ENCODE measurements at regions not wholly inside any gene's neighbourhood (a gene's known extent, or its start where the extent isn't known, plus 50 kb on each side); places are given as distances from the start of the nearest gene placed in this dataset.
A peak's percentile ranks its signal among the peaks of the same experiment; 100 is the strongest.
"Not testable (repeated sequence)": the region's sequence is repeated elsewhere in the genome, so short reads cannot be mapped to it uniquely, and the experiment has no call there.

DNA sequence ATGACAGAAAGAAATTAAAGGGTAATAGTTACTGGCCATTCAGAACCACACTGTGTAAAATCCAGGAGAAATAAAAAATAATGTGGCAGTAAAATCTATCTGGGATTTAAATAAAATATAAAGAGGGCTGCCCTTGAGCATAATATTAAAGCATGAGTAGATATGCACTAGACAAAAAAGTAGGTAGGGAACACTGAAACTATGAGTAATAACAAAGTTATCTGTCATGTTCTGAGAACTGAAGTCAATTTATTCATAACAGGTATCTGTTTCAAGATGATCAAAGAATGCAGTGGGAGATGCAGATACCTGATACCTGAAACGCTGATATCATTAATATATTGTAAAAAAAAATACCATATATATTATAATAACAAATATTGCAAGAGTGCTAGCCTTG lies 1672.0 kb downstream of the SLITRK5 start:
- no peak for DNase-seq (ENCODE audit: low spot score)

DNA sequence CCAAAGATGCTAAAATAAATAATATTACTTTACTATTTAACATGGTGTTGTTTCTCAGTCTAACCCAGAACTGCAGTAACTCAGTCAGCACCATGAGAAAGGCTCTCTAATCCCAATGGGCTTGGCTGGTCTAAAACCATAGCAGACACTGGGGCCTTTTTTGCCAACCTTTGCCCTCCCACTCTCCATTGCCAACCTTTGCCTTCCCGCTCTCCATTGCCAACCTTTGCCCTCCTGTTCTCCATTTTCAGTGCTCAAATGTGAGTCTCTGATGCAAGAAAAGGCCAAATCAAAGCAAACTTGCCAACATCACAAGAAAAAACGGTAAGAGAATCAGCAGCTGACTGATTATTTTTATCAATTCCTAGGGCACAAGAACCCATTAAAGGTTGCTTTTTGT lies 1681.2 kb downstream of the SLITRK5 start:
- DNase-seq (ENCODE audit: low spot score) = no peak

DNA sequence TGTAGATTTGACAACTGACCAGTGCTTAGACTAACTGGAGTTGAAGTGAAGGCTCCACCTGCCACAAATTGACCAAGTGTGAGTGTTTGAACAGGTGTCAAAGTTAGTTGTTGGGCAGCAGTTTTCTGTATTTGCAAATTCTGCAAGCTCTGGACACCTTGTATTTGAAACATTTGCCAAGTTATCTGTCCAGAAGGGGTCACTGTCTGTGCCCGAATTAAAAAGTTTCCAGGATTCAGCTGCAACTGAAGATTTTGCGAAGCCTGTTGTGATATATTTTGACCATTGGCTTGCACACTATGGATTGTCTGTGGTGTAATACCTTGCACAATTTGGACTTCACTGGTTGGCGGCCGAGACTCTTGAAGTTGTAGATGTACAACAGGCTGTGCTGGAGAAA lies 1690.7 kb downstream of the SLITRK5 start:
- no peak for DNase-seq (ENCODE audit: low spot score)

DNA sequence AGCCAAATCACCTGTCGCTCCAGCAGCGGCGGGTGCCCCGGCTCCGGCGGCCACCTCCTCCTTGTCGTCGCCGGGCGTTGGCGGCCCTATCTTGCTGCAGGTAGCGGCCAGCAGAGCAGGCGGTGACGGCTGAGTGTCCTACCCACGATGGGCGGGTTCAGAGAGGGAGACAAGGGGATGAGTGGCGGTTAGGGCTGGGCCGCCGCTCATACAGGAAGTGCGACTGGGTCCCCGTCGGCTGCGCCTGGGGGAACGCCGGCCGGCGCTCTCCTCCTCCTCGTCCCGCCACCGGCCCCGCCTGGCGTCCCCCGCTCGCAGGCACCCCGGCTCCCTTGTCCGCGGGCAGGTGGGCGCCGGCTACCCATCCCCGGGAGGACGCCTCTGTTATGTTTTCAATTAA lies 1692.0 kb downstream of the SLITRK5 start:
- no peak for DNase-seq (ENCODE audit: low spot score)

DNA sequence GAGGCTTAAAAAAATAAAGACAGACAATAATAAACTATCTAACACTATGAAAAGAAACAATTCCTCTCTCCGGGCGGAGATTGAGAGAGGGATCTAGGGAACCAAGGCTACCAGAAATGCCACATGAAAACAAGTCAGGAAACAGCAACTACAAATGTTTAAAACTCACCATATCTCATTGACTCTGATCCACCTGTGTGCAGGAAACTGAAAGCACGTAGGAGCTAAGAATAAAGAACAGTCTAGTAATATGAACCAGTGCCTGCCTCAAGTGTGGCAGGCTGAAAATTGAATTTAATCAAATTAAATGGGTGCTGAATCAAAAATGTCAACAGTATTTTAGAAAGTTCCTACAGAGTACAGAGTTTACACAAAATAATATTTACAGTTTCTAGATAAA lies 1701.0 kb downstream of the SLITRK5 start:
- no peak for DNase-seq (ENCODE audit: low spot score)

DNA sequence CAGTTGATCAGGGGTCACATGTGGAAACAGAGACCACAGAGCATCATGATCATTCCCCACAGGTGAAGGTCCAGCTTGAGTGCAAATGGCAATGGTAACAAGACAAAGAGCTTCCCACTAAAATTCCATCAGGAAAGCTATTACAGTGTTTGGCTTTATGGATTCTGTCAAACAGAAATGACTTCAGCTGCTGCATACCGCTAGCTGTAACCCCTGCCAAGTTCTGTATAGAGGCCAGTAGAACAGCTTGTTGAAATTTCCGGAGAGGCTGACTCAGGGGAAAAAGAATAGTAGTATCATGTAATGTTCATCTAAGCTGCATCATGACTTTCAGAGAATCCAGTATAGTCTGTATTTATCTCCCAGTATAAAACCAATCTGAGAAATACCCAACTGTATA lies 1704.7 kb downstream of the SLITRK5 start:
- no peak for DNase-seq (ENCODE audit: low spot score)

DNA sequence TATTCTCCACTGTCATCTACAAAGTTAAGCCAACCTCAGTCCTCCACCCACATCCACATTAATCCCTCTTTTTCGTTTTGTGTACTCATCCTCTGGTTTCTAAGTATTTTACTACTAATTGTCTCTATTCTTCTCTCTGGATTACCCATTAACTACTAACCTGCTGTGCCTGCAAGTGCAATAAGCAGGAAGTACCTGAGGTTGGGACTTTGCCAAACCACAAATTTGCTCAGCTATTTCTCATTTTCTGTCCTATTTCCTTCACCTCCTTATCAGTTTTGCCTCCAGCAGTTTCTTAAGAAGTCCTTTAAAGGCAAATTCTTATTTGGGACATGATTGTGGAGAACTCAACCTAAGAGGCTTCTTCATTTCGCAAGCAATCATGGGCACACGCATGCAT lies 1708.9 kb downstream of the SLITRK5 start:
- DNase-seq (ENCODE audit: low spot score) = no peak

DNA sequence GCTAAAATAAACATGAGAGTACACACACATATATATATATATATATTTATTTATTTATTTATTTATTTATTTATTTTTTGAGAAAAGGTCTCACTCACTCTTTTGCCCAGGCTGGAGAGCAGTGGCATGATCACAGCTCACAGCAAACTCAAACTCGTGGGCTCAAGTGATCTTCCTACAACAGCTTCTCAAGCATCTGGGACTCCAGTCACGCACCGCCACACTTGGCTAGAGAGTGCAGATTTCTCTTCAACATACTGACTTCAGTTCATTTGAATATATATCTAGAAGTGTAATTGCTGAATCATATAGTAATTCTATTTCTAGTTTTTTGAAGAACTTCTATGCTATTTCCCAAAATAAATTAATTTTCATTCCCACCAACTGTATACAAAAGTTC lies 1711.8 kb downstream of the SLITRK5 start:
- DNase-seq (ENCODE audit: low spot score) = no peak

DNA sequence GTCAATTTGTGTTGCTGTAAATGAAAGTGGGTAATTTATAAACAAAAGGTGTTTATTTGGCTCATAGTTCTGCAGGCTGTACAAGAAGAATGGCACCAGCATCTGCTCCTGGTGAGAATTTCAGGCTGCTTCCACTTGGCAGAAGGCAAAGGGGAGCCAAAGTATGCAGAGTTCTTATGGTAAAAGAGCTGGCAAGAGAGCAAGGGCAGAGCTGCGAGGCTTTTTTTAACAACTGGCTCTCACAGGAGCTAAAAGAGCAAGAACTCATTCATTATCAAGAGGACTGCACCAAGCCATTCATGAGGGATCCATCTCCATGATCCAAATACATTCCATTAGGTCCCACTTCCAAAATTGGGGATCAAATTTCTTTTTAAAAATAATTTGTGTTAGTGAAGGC lies 1712.7 kb downstream of the SLITRK5 start:
- no peak for DNase-seq (ENCODE audit: low spot score)

DNA sequence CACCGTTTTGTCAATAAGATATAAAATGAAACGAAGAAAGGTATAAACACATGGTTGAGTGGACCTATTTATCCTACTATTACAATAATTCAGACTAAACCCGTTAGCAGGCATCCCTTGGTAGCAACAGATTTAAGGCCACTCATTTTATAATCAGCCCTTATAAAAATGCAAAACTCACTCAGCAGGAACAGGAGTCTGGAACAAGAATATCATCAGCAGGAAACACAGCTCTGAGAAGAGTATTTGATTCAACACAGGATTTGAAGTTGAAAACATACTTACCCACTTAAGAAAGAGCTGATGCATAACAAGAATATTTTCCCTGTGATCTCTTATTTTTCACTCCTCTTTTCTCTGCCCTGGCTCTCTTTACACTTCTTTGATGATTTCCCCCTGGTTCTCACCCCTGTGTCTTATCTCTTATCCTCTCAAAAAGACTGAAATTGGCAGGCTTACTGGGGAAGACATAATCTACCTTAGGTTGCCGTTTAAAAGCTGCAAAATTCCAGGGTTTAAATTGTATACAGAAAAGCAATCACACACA lies 1722.7 kb downstream of the SLITRK5 start:
- DNase-seq (ENCODE audit: low spot score) = no peak

DNA sequence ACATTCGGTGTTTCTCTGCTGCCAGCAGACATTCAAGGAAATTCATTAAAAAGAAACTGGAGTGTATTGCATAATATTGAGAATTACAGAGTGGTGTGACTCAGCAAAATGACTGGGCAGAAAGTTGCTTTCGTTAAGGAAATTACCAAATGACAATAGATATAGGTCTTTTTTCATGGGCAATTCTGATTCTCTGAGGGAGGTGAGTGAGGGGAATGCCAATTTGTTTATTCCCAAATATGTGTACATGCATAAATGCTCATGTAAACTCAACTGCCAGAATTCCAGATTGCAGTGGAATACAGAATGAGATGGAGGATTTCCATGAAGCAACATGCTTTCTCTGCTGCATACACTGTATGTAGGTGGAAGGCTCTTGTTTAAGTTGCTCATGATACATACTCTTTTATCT lies 1730.1 kb downstream of the SLITRK5 start:
- no peak for DNase-seq (ENCODE audit: low spot score)

DNA sequence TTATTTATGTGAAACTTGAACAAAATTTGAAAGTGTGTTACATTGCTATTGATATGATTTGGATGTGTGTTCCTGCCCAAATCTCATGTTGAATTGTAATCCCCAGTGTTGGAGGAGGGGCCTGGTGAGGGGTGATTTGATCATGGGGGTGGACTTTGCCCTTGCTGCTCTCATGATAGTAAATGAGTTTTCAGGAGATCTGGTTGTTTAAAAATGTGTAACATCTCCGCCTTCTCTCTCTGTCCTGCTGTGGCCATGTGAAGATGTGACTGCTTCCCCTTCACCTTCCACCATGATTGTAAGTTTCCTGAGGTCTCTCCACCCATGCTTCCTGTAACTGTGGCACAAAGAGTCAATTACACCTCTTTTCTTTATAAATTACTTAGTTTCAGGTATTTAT lies 1731.0 kb downstream of the SLITRK5 start:
- DNase-seq (ENCODE audit: low spot score) = no peak

DNA sequence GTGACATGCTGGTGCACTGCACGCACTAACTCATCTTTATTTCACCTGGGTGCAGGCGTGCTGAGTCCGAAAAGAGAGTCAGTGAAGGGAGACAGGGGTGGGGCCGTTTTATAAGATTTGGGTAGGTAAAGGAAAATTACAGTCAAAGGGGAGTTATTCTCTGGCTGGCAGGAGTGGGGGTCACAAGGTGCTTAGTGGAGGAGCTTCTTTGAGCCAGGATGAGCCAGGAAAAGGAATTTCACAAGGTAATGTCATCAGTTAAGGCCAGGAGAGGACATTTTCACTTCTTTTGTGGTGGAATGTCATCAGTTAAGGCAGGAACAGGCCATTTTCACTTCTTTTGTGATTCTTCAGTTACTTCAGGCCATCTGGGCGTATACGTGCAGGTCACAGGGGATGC lies 1734.9 kb downstream of the SLITRK5 start:
- not testable (repeated sequence) for DNase-seq (ENCODE audit: low spot score)

DNA sequence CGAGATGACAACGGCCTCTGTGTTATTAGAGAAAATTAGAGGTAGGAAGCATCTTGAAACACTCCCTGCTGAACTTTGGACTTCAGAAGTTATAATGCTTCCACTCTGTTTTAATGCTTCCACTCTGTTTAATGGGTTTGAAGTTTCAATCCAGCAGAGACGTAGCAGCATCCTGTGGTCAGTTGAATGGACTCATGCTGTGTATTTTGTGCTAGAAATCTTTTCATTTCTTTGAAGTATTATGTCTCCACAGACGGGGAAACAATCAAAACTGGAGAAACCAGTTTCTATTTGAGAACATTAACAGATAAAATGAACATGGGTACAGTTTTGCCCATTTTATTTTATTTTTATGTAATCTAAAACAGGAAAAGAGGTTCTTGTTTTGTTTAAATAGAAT lies 1736.2 kb downstream of the SLITRK5 start:
- DNase-seq (ENCODE audit: low spot score) = no peak

DNA sequence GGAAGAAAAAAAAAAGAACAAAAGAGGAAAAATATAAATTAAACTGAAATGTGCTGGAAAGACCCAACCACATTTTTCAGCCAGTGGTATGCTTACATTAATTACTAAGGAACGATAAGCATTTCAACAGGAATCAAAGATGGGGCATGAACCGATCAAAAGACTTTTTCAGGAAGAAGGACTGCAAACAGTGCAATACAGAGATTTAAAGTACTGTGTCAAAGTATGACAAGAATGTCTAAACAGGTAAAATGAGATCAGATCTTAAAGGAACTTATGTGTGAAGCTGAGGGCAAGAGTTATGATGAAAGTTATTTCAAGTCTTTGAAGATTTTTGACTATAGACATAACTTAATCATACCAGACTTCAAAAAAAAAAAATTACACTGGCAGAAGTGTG lies 1761.8 kb downstream of the SLITRK5 start:
- no peak for DNase-seq (ENCODE audit: low spot score)

DNA sequence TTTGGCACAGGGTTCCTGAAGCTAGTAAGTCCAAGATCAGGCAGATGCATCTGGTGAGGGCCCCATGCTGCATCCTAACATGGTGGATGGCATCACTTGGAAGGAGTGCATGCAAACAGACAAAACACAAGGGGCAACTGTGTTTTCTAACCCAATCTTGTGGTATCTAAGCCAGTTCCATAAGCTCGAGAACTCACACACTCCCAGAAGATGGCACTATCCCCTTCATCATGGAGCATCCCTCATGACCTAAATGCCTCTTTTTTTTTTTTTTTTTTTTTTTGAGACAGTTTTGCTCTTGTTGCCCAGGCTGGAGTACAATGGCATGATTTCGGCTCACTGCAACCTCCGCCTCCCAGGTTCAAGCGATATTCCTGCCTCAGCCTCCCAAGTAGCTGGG lies 1763.5 kb downstream of the SLITRK5 start:
- peak; percentile 13 for DNase-seq (ENCODE audit: low spot score)

DNA sequence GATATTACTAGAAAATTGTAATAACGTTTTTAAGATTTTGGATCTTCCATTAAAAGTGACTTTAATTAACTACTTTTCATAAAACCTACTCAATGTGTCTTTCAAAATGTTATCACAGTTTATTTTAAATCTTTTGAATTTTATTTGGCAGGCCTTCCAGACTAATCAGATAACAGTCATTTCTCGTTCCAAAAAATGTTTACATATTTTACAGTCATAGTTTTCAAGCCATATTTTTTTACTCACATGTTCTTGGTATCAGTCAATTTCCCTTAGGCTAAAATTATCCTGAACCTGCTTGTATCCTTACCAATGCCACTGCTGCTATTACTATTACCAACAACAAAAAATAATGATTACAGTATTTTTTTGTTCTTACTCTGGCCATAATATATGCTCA lies 1783.5 kb downstream of the SLITRK5 start:
- no peak for DNase-seq (ENCODE audit: low spot score)

DNA sequence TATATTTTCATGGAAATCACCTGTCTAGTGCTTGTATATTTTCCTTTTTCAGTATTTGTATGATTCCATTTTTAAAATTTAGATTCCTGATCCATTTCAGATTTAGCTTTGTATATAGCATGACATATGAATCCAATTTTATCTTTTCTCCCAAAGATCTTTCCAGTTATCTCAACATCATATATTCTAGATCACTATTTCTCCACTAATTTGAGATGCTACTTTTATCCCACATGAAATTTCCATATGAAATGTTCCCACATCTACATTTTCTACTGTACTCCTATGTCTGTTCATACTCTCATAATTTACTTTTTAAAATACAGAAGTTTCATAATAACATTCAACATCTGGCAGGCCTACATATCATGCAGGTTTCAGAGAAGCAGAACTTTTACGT lies 1784.1 kb downstream of the SLITRK5 start:
- DNase-seq (ENCODE audit: low spot score) = no peak

DNA sequence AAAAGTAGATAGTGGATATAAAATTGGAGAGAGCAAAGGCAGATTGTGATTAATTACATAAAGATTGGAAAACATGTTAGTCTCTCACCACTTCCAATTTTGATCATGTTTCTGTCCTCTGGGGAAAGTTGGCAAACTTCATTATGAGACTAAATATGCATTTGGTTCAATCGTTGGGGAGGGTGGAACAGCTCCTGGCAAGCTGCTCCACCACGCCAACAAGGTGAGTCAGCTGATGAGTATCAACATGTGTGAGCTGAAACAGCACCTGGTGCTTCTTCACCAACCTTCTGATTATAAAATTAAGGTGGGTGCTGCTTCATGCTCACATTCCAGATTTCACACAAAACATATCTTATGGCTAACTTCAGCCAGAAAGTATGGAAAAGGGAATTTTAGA lies 1784.6 kb downstream of the SLITRK5 start:
- DNase-seq (ENCODE audit: low spot score) = no peak

DNA sequence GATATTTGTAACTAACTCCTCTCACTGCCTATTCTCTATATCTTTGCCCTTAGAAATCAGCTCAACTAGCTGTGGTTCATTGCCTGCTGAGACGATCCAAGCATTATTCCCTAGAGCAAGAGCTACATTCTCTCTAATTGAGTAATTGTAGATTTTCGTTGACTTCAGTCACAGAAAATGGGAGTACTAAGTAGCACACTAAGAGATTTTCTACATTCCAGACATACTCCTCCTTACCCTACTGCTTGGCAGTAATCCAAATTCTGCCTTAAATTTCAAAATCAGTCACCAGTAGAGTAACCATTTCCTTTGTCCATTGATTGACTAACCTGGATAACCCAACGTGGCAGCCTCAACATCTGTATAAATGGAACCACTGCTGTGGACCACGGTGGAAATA lies 1786.8 kb downstream of the SLITRK5 start:
- DNase-seq (ENCODE audit: low spot score) = no peak

DNA sequence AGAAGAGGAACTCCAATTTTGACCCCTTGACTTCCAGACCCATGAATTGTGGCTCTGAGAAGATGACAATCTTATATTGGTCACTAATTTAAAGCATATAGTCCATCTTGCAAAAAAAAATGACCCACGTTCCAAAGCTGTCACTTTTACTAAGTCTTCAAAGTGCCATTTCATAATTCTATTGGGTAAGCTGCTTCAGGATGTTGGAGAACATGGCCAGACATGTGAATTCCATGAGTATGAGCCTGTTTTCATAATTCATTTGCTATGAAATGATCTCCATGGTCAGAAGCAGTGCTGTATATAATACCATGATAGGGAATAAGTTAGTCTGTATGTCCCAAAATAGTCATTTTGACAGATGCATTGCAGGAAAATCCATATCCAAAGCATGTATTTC lies 1787.3 kb downstream of the SLITRK5 start:
- no peak for DNase-seq (ENCODE audit: low spot score)

DNA sequence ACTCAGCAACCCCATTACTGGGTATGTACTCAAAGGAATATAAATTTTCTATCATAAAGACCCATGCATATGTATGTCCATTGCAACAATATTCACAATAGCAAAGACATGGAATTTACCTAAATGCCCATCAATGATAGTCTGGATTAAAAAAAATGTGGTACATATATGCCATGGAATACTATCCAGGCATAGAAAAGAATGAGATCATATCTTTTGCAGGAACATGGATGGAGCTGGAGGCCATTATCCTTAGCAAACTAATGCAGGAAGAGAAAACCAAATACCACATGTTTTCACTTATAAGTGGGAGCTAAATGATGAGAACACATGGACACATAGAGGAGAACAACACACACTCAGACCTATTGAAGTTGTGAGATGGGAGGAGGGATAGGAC lies 1789.7 kb downstream of the SLITRK5 start:
- DNase-seq (ENCODE audit: low spot score) = not testable (repeated sequence)

DNA sequence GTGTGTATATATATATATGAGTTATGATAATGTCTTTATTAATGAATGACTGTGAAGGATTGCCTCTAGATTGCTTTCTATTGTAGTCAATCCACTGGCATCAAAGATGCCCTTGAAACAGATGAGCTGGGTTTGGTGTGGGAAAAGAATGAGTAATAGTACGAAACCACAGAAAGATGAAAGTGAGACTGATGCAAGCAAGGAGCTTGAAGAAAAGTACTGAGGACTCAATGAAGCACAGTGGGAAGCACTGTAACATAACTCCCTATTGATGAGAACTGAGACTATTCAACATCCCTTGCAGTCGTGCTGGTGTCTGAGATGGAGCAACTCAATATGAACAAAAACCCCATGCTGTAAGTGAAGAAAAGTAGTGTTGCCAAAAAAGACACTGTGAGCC lies 1794.2 kb downstream of the SLITRK5 start:
- no peak for DNase-seq (ENCODE audit: low spot score)

DNA sequence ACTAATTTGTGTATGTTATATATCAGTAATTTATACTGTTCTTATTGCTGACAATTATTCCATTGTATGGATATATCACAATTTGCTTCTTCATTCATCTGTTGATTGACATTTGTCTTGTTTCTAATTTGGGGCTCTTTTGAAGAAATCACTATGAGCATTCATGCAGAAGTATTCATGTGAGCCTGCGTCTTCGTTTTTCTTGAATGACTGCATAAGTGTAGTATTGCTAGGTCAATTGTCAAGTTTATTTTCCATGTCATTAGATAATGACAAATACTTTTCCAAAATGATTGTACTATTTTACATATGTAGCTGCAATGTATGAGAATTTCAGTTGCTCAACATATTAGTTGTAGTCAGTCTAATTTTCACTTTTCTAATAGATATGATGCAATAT lies 1796.9 kb downstream of the SLITRK5 start:
- no peak for DNase-seq (ENCODE audit: low spot score)

DNA sequence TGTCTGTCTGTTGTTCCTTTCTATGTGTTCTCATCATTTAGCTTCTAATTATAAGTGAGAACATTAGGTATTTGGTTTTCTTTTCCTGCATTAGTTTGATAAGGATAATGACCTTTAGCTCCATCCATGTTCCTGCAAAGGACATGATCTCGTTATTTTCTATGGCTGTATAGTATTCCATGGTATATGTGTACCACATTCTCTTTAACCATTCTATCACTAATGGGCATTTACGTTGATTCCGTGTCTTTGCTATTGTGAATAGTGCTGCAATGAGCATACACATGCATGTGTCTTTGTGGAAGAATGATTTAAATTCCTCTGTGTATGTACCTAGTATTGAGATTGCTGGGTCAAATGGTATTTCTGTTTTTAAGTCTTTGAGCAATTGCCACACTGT lies 1799.7 kb downstream of the SLITRK5 start:
- DNase-seq (ENCODE audit: low spot score) = no peak

Data from COLO829 (cell line).